ELR (cell line): ENCODE measurements at regions not wholly inside any gene's neighbourhood (a gene's known extent, or its start where the extent isn't known, plus 50 kb on each side); places are given as distances from the start of the nearest gene placed in this dataset.

ENCODE experiments used
- DNase-seq: peaks from one replicate; pipeline ENCODE4 v3.0.0-alpha.2; 2015; ENCODE audit warnings: low read depth

DNA sequence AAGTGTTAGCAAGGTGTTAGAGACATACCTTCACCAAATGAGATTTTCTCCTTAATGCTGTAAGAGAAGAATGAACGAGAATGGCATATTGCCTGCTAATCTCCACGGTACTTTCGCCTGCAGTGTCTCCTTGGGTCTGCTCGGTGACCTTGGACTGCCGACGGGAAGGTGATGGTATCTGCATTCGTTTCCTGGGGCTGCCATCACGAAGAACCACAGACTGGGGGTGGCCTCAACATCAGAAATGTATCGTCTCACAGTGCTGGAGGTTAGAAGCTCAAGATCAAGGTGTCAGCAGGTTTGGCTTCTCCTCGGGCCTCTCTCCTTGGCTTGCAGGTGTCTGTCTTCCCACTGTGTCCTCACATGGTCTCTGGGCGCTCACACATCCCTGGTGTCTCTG is 86.3 kb upstream of the TNRC6C start:
- DNase-seq: no peak

DNA sequence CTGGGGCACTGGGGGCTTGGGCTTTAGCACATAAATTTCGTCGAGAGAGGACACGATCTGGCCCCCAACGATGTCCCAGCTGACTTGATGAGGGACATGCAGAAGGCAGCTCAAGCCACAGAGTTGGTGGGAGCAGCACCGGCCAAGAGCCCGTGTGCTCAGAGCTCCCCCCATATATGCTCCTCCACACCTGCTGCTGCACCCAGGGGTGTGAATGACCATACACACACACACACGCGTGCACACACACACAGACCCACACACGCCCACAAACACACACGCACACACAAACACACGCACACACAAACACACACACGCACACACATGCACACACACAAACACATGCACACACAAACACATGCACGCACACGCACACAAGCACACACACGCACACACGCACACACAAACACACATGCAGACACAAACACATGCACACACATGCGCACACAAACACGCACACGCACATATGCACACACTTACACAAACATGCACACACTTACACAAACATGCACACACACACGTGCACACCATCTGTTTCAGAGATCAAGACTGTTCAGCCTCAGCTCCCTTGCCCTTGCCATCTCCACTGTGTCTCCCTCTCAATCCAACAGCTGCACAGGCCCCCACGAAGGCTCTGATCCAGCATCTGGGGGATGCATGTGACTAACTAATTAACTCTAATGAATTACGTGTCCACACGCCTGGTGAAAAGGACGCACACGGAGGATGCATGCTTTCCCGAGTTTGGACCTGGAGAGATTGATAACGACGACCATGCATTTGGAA is 85.6 kb upstream of the TNRC6C start:
- no peak for DNase-seq

GRCh38 chr17:77873500-77874302 is 84.8 kb upstream of the TNRC6C start:
- no peak for DNase-seq

GRCh38 chr17:77874303-77875050 is 84.0 kb upstream of the TNRC6C start:
- no peak for DNase-seq

DNA sequence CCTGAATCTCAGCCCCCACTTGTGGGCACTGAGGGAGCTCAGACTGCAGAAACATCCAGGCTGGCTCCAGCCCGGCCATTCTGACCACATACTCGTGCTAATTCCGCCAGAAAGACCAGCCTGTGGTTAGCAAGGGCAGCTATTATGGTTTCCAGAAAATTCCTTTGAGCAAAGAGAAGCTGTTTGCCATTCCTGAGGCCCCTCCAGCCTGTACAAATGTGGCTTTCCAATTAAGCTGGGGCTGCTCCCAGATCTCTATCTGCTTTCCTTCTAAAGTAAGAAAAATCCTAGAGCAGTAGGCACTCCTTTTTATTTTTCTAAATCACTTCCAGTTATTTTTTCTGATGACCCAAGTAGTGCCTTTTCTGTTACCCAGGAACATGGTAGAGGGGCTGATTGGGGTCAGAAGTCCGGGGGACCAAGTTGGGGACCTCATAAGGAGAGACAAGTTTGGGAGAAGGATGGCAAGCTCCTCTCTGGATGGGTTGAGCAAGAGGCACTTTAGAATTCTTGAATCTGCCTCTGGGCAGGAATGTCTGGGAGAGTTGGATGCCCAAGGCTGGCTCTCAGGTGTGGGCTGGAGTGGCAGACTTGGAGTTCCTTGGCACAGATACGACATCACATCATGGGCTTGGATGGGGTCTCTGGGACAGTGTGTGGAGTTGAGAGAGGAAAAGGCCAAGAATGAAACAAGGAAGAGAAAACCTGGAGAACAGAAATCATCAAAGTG is 83.3 kb upstream of the TNRC6C start:
- DNase-seq: peak; percentile 58

DNA sequence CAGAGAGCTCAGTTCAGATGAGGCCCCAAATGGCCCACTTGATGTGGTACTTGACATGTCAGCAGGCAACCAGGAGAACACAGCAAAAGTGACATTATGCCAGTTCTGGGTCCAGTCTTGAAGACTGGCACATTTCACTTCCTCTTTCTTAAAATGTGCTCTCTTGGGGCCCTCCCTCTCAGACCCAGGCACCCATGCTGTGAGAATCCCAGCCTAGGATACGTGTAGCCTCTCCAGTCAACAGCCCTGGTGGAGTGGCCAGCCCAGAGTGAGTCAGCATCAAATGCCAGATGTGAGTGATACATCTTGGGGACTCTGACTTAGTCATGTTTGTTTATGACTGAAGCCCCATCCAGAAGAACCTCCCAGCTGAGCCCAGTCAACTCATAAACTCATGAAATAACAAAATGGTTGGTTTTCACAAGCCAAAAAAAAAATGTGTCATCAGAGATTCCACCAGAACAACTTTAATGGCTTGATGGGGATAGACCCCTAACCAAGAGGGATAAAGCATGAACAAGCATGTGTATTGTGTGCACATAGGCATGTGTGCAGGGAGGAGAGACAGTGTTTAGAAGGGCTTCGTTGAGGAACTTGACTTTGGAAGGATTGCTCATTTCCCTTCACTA is 82.5 kb upstream of the TNRC6C start:
- DNase-seq: peak; percentile 70

DNA sequence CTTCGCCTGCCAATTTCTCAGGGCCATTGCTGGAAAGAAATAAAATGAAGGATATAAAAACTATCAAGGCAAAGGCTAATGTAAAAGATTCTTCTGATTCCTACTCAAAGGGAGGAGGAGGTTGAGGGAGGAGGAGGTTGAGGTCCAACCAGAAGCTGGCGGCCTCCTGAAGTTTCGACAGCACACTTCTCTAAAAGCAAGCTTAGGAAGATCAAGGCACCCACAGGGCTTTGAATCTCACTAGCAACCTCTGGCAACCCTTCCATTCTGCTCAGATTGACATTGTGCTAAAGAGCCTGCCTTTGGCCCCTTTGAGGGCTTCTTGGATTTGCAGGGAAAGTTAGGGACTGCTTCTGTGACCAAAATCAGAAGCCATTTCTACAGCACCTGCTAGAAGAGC is 81.5 kb upstream of the TNRC6C start:
- no peak for DNase-seq

DNA sequence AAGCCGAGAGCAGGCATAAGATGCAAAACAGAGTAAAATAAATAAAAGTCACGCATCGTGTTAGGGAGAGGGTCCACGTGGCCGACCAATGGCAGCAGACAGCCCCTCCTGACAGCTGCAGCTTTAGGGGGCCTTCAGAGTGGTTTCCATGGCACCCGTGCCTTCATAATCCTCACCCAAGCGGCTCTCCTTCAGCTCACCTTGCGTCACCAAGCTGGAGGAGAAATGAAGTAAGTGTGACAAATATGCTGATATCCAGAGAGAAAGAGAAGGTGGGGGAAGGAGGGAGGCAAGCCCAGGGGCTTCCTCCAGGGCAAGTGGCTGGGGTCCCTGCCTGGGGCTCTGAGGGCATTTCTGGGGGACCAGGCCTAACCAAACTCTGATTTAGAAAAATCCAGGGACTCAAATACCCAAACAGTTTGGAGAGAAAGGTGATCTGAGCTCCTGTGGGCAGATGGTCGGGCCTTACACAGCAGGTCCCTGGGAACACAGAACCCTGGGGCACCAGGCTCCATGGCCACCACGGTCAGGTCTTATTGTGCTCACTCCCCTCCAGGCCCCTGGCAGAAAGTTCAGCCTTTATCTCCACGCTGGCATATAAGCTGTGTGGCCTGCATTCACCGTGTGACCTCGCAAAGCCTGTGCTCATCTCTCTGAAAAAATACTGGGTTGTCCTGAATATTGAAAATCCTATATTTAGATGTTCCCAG is 80.7 kb upstream of the TNRC6C start:
- DNase-seq: no peak

DNA sequence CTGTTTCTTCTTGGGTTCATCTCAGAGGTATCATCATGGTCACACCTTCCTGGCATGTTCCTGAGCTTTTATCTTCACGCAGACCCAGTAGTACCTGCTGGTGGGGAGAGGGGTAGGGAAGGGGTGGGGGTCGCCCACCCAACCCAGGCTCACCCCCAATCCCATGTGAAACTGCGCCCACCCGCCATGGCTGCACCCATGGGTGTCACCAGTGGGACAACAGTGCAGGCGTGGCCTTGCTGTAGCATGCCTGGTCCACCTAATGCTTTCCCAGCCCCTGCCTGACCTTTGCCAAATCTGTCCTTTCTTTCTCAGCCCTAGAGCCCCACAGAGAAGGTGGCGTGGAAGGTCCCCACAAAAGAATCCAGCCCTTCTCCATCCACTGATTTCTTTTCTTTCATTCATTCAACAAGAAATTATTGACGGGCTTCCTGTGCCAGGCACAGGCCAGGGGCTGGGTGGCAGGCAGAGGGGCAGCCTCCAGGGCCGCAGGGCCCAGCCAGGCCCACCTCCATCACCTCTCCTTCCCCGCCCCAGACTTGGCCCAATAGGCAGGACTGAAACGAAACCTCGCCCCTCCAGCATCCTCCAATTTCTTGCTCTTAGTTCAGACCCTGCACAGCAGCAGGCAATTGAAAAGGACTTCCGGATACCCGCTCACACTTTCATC is 79.1 kb upstream of the TNRC6C start:
- DNase-seq: no peak

- no peak for DNase-seq
Measured at GRCh38 chr17:77879896-77880280, 78.6 kb upstream of the TNRC6C start.

DNA sequence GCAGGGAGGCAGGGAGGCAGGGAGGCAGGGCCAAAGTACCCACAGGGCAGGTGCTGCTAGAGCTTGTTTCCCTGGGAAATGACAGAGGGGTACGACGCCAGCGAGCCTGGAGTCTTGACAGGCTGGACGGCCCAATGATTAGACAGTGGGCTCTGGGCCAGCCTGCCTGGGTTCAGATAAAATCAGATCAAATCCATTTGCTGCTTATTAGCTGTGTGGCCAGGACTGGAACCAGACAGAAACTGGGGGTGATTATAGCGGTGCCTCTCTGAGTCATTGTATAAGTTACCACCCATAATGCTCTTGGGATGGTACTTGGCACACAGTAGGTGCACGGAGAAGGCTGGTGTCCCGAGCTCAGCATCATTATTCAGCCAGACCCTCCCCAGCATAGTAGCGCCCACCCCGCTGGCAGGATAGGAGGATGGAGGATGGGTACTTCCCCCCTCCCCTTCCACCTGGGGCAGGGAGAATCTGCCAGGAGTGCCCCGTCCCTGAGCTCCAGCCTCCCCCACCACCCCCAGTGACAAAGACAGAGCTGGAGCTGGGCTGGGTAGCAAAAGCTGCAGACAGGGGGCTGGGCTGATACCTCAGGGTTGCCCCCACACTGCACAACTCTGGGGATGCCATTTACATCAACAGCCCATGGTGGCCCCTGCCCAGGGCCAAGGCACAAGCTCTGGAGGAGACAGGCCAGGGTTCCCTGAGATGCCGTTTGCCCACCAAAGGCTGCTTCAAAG is 77.6 kb upstream of the TNRC6C start:
- no peak for DNase-seq

DNA sequence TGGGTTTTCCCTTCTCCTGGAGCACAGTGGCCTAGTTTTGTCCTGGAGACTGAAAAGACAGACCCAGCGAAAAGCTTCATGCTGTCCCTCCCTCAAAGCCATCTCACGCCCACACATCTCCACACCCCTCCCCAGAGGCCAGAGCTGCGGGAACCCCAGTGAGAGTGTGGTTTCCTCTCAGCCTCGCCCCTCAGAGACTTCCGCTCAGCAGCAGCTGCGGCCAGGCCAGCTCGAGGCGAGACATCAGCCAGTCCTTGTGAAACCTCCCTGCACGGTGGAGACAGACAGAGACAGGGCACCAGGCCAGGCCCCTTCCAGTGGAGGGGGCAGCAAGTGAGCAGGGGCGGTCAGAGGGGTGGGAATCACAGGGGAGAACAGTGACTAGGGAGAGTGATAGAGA is 77.0 kb upstream of the TNRC6C start:
- DNase-seq: peak; percentile 47

DNA sequence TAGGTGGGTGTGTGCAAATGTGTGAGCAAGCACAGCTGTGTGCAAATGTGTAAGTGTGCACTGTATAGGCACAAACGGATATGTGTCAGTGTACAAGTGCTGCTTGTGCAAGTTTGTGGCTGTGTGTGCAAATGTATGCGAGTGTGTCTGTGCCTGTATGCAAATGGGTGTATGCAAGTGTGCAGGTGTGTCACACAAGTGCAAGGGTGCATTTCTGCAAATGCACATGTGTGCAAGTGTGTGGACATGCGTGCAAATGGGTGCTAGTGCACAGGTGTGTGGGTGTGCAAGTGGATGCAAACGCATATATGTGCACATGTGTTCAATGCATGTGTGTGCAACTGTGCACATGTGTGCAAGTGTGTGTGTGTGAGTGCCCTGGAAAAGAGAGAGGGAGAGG is 76.5 kb upstream of the TNRC6C start:
- DNase-seq: no peak

- peak; percentile 22 for DNase-seq
Measured at GRCh38 chr17:77882481-77883212, 75.9 kb upstream of the TNRC6C start.

DNA sequence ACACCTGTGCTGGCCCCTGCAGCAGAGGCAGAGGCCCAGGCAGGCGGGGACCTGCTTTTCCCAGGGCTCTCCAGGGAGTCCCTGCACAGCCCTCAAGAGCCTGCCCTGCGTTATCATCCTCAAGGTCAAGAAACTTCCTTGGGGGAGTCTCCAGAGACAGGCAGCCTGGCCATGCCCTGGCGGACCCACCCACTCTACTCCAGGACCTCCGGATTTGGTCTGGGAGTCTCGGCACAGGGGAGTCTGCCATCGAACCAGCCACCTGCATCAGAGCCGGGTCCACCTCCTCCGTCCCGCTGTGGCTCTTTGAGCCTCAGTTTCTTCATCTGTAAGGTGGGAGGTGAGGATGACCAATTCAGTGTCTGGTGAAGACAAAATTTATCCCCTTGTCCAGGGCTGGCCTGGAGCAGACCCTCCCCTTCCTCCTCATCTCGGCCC is 75.3 kb upstream of the TNRC6C start:
- DNase-seq: no peak

- DNase-seq: no peak
Measured at GRCh38 chr17:77884019-77884418, 74.5 kb upstream of the TNRC6C start.

DNA sequence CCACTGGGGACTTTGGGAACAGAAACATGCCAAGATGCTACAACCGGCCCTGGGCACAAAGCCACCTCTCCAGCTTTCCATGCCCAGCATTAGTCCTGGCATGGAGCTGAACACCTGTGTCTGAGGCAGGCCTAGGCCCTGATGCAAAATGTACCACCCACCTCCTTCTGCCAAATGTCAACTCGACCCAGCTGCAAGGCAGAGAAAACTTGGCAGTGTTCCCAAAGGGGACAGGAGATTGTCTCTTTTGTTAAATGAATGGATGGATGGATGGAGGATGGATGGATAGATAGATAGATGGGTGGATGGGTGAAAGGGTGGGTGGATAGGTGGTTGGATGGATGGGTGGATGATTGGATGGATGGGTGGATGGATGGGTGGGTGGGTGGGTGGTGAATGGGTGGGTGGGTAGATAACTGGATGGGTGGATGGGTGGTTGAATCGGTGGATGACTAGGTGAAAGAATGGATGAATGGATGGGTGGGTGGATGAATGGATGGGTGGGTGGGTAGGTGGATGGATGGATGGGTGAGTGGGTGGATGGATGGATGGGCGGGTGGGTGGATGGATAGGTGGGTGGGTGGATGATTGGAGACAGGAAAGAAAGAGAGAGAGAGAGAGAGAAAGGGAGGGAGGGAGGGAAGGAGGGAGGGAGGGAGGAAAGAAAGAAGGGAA is 73.4 kb upstream of the TNRC6C start:
- no peak for DNase-seq

DNA sequence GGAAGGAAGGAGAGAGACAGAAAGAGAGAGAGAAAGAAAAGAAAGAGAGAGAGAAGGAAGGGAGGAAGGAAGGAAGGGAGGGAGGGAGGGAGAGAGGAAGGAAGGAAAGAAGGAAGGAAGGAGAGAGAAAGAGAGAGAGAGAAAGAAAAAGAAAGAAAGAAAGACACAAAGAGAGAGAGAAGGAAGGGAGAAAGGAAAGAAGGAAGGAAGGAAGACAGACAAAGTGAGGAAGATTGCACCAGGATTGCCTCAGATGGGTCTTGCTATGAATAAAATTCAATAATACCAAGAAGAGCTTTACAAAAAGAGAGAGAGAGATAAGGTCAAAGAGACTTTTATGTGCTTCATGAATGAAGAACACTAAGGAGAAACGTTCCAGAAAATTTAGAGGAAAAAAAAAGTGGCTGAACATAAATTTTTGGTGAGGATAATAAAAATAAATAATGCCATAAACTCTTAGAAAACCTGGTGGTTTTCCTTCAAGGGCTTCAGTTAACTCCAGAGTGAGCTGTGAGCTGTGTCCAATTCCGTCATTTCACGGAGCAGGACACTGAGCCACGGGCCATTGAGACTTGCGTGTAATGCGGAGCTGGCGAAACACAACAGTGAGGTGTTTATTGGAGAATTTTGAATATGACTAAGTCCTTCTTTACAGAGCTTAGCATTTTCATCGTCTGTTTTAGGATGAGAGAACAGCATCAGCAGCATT is 72.7 kb upstream of the TNRC6C start:
- DNase-seq: no peak
